Prostate gland (tissue), 2 donors: ENCODE measurements at regions not wholly inside any gene's neighbourhood (a gene's known extent, or its start where the extent isn't known, plus 50 kb on each side); places are given as distances from the start of the nearest gene placed in this dataset.

Experiments
- DNase-seq: peaks from one replicate; pipeline ENCODE4 v3.0.0-alpha.2; 2019; ENCODE audit warnings: low spot score
- H3K27ac ChIP-seq, 2 donors: fragments of 200-600 bp; sonication (generic); 2 replicates each; pipeline ENCODE4 v1.5.1; 2017 to 2019
- H3K27me3 ChIP-seq: fragments of 200-600 bp; sonication (generic); replicated peaks from 2 replicates; pipeline ENCODE4 v1.5.1; 2019; ENCODE audit not compliant: insufficient read depth
- H3K36me3 ChIP-seq, 2 donors: fragments of 200-600 bp; sonication (generic); 1 replicate in 1 of 2; 2 replicates in 1 of 2; pipeline versions ENCODE4 v1.5.1 to v1.8.1; 2017 to 2019
- H3K4me1 ChIP-seq: fragments of 200-600 bp; sonication (generic); replicated peaks from 2 replicates; pipeline ENCODE4 v1.5.1; 2019
- H3K4me3 ChIP-seq, 2 donors: fragments of 200-600 bp; sonication (generic); 2 replicates each; pipeline ENCODE4 v1.5.1; 2017 to 2019
- H3K9me3 ChIP-seq: fragments of 200-600 bp; sonication (generic); 2 replicates; pipeline ENCODE4 v1.5.1; 2017
- CTCF ChIP-seq, 4 experiments: fragments of 200-600 bp in 2 of 4; fragments of 450-650 bp in 2 of 4; sonication (generic) in 2 of 4; IDR thresholded peaks; 1 replicate in 3 of 4; 2 replicates in 1 of 4; pipeline ENCODE4 v1.5.1; 2016 to 2019; ENCODE audit warnings: antibody characterized with exemption in 4 of 4, mild to moderate bottlenecking in 2 of 4, moderate library complexity in 2 of 4
- POLR2A ChIP-seq: fragments of 450-650 bp; IDR thresholded peaks from one replicate; pipeline ENCODE4 v1.6.1; 2016; ENCODE audit warnings: antibody characterized with exemption, mild to moderate bottlenecking
- POLR2AphosphoS5 ChIP-seq: sonication (generic); formaldehyde crosslinking; IDR thresholded peaks from one replicate; pipeline ENCODE4 v1.6.1; 2017; ENCODE audit warnings: antibody characterized with exemption
- WGBS: methylation state at CpG from one replicate; pipeline ENCODE4 v1.1.5; 2018; 5-methylcytosine and 5-hydroxymethylcytosine counted together
- intact Hi-C: fragments of 100-400 bp; cut with DNase I; formaldehyde crosslinking; loops from one replicate; pipeline ENCODE4 v1.14.2; 2022

DNA sequence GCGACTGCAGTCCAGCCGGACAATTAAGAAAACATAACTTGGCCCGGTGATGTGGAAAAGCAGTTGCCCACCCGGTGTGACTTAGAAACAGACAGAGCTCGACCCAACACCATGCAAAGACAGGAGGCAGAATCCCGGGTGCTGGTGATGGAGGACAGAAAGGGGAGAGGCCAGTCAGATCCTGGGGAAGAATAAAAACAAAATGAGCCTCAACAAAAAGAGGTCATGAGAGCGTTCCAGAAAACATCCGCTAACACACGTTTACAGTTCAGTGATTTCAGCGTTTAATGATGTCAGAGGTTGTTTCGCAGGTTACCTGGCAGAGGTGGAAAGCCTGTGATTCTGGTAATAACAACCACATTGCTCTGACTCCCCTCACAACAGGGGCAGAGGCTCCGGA is 111.9 kb downstream of the OSR1 start:
- H3K27ac ChIP-seq: no peak overlapping the region
- H3K4me3 ChIP-seq: no peak overlapping the region
- no peaks in the 10 kb centered on the region for H3K4me1 ChIP-seq
- no peak for DNase-seq
- TF ChIP-seq CTCF (IDR thresholded peaks at IDR 0.05): no peak
- TF ChIP-seq POLR2A: no peak
- no peak for TF ChIP-seq POLR2AphosphoS5
- intact Hi-C loops: no loop called here
- 84% methylated on average over 12 of the region's 12 CpGs for WGBS
- no peaks in the 10 kb centered on the region for H3K9me3 ChIP-seq
- H3K27me3 ChIP-seq: no peaks in the 10 kb centered on the region
- no peaks in the 10 kb centered on the region for H3K36me3 ChIP-seq

DNA sequence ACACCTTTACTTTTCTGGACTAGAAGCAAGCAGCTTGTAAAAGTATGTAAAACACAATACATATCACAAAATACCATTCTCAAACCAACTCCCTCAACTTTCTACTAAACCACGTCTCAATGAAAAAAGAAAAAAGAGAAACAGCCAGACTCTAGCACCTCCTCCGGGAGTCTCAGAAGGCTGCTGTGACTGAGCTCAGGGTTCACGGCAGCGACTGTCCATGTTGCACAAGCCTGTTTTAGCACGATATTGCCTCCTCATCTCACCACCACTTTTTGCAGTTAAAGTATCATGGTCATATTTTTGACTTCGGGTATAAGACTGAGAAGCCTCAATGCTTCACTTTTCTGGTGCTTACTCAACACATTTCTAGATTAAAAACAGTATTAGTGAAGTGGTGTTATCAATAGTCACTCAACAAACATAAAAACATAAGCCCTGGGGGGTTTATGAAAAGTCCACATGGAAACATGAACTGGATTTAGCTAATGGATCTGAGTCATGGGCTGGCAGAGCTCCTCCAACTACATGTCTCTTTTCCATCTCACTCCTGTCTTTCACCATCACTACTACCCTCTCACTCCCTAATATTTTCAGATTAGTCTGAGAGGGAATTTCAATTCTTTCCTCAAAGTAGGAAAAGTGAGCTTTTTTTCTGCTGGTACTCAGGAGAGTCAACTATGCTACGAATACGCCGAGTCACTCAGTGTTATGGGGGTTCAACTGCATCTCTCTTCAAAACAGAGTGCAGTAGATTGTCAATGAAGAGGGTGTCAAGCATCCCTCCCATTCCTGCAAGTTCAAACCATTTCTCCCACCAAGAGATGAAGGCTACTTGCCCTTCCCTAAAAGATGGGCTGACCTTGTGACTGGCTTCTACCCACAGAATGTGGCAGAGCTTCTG is 113.7 kb downstream of the OSR1 start:
- Histone ChIP-seq H3K36me3 (no peaks in the 10 kb centered on the region), H3K27me3 (no peaks in the 10 kb centered on the region), H3K4me3 (no peak overlapping the region), H3K27ac (no peak overlapping the region), H3K4me1 (no peaks in the 10 kb centered on the region), H3K9me3 (no peaks in the 10 kb centered on the region)
- WGBS: 87% methylated on average over 9 of the region's 9 CpGs
- TF ChIP-seq CTCF (IDR thresholded peaks at IDR 0.05): no peak
- no peak for DNase-seq
- intact Hi-C loops: no loop called here

- Histone ChIP-seq H3K9me3 (no peaks in the 10 kb centered on the region), H3K4me3 (no peak overlapping the region), H3K27me3 (no peaks in the 10 kb centered on the region), H3K36me3 (no peaks in the 10 kb centered on the region), H3K27ac (no peak overlapping the region), H3K4me1 (no peaks in the 10 kb centered on the region)
- intact Hi-C loops: loop anchor here (10.0 kb wide), 1 partner anchor 804 kb away; no protein-coding TSS in a partner anchor
- DNase-seq: no peak
- TF ChIP-seq POLR2A: no peak
- no peak for TF ChIP-seq CTCF (IDR thresholded peaks at IDR 0.05)
- TF ChIP-seq POLR2AphosphoS5: no peak
- WGBS: 55% methylated on average over 8 of the region's 8 CpGs
These were observed 119.9 kb downstream of the OSR1 start for GRCh38 chr2:19238440-19239060.

GRCh38 chr2:19235308-19235707 is 123.1 kb downstream of the OSR1 start:
- H3K4me1 ChIP-seq: no peaks in the 10 kb centered on the region
- no peaks in the 10 kb centered on the region for H3K27me3 ChIP-seq
- H3K9me3 ChIP-seq: no peaks in the 10 kb centered on the region
- WGBS: 18% methylated on average over 2 of the region's 2 CpGs
- intact Hi-C loops: loop anchor here (10.0 kb wide), 1 partner anchor 801 kb away; no protein-coding TSS in a partner anchor
- no peaks in the 10 kb centered on the region for H3K36me3 ChIP-seq
- TF ChIP-seq POLR2A (no peak), CTCF (IDR thresholded peaks at IDR 0.05) (no peak), POLR2AphosphoS5 (peak; percentile 84)
- H3K27ac ChIP-seq: peak overlapping the region in 1 of 2 donors; percentile 15
- peak; percentile 58 for DNase-seq
- no peak overlapping the region for H3K4me3 ChIP-seq
